Mesenchymal stem cell (in vitro differentiated cells and primary cell): ENCODE measurements at regions not wholly inside any gene's neighbourhood (a gene's known extent, or its start where the extent isn't known, plus 50 kb on each side); places are given as distances from the start of the nearest gene placed in this dataset.
A peak's percentile ranks its signal among the peaks of the same experiment; 100 is the strongest.

Experiments
- DNase-seq: peaks from one replicate; pipeline ENCODE4 v3.0.0-alpha.2; 2013
- H2AFZ ChIP-seq: one replicate; pipeline ENCODE4 v1.6.1; 2013; ENCODE audit warnings: low read depth, mild to moderate bottlenecking, control low read depth, inconsistent platforms, low read length, moderate library complexity
- H2AK5ac ChIP-seq: 2 replicates; pipeline ENCODE4 v1.6.1; 2013; ENCODE audit warnings: low read length, moderate library complexity, mild to moderate bottlenecking, inconsistent platforms; ENCODE audit not compliant: severe bottlenecking
- H2BK120ac ChIP-seq: one replicate; pipeline ENCODE4 v1.6.1; 2013; ENCODE audit warnings: low read depth, mild to moderate bottlenecking, inconsistent platforms, low read length, moderate library complexity
- H2BK12ac ChIP-seq, 2 experiments: one replicate each; pipeline ENCODE4 v1.6.1; 2013; ENCODE audit warnings: inconsistent platforms in 2 of 2, low read length in 2 of 2, mild to moderate bottlenecking in 2 of 2, moderate library complexity in 2 of 2, control low read depth in 1 of 2
- H2BK15ac ChIP-seq: one replicate; pipeline ENCODE4 v1.6.1; 2013; ENCODE audit warnings: mild to moderate bottlenecking, low read depth, inconsistent platforms; ENCODE audit not compliant: poor library complexity, severe bottlenecking
- H2BK5ac ChIP-seq: 2 replicates; pipeline ENCODE4 v1.6.1; 2013; ENCODE audit warnings: low read depth, mild to moderate bottlenecking, low read length, control low read depth, inconsistent platforms; ENCODE audit not compliant: poor library complexity, severe bottlenecking
- H3K14ac ChIP-seq, 2 experiments: one replicate each; pipeline ENCODE4 v1.6.1; 2013; ENCODE audit warnings: inconsistent platforms in 2 of 2, low read length in 2 of 2, control low read depth in 1 of 2, mild to moderate bottlenecking in 1 of 2, moderate library complexity in 1 of 2
- H3K18ac ChIP-seq, 2 experiments: one replicate each; pipeline ENCODE4 v1.6.1; 2013; ENCODE audit warnings: inconsistent platforms in 2 of 2, low read length in 2 of 2, control low read depth in 1 of 2, low read depth in 1 of 2, mild to moderate bottlenecking in 1 of 2
- H3K23ac ChIP-seq, 2 experiments: one replicate each; pipeline ENCODE4 v1.6.1; 2013; ENCODE audit warnings: inconsistent platforms in 2 of 2, low read length in 2 of 2, mild to moderate bottlenecking in 2 of 2, moderate library complexity in 2 of 2, control low read depth in 1 of 2
- H3K27ac ChIP-seq: 2 replicates; pipeline ENCODE4 v1.5.1; 2013; ENCODE audit warnings: mild to moderate bottlenecking, moderate library complexity, low read length, control low read depth, inconsistent platforms; ENCODE audit not compliant: poor library complexity, severe bottlenecking
- H3K27me3 ChIP-seq, 2 experiments: 2 replicates each; pipeline versions ENCODE4 v1.6.1 to v1.7.0; 2013; ENCODE audit warnings: low read length in 2 of 2, mild to moderate bottlenecking in 2 of 2, moderate library complexity in 2 of 2, control low read depth in 1 of 2, inconsistent platforms in 1 of 2; ENCODE audit not compliant: control insufficient read depth in 1 of 2, insufficient read depth in 1 of 2
- H3K36me3 ChIP-seq, 2 experiments: 2 replicates each; pipeline versions ENCODE4 v1.6.1 to v1.7.0; 2013; ENCODE audit warnings: low read length in 2 of 2, control low read depth in 1 of 2, inconsistent platforms in 1 of 2, low read depth in 1 of 2, mild to moderate bottlenecking in 1 of 2; ENCODE audit not compliant: insufficient read depth in 2 of 2, control insufficient read depth in 1 of 2
- H3K4ac ChIP-seq, 2 experiments: one replicate each; pipeline ENCODE4 v1.6.1; 2013; ENCODE audit warnings: inconsistent platforms in 2 of 2, low read length in 2 of 2, mild to moderate bottlenecking in 2 of 2, moderate library complexity in 2 of 2, control low read depth in 1 of 2, low read depth in 1 of 2
- H3K4me1 ChIP-seq: 2 replicates; pipeline ENCODE4 v1.6.1; 2013; ENCODE audit warnings: low read depth, low read length, control low read depth; ENCODE audit not compliant: control insufficient read depth, insufficient read depth
- H3K4me2 ChIP-seq: 2 replicates; pipeline ENCODE4 v1.6.1; 2013; ENCODE audit warnings: low read length, mild to moderate bottlenecking, inconsistent platforms; ENCODE audit not compliant: poor library complexity, severe bottlenecking
- H3K4me3 ChIP-seq, 2 experiments: 2 replicates each; pipeline versions ENCODE4 v1.5.1 to v1.7.0; 2013; ENCODE audit warnings: low read length in 2 of 2, mild to moderate bottlenecking in 2 of 2, control low read depth in 1 of 2, low read depth in 1 of 2; ENCODE audit not compliant: insufficient read depth in 1 of 2
- H3K79me1 ChIP-seq: replicated peaks from 2 replicates; pipeline ENCODE4 v1.6.1; 2013; ENCODE audit warnings: mild to moderate bottlenecking, control low read depth, low read length, inconsistent platforms; ENCODE audit not compliant: poor library complexity, severe bottlenecking
- H3K9ac ChIP-seq: 2 replicates; pipeline ENCODE4 v1.7.0; 2013; ENCODE audit warnings: mild to moderate bottlenecking, low read length, moderate library complexity
- H3K9me3 ChIP-seq: 2 replicates; pipeline ENCODE4 v1.7.0; 2013; ENCODE audit warnings: mild to moderate bottlenecking, low read length; ENCODE audit not compliant: control insufficient read depth
- H4K8ac ChIP-seq: one replicate; pipeline ENCODE4 v1.6.1; 2013; ENCODE audit warnings: inconsistent platforms, mild to moderate bottlenecking, low read length, moderate library complexity
- H4K91ac ChIP-seq: one replicate; pipeline ENCODE4 v1.6.1; 2013; ENCODE audit warnings: mild to moderate bottlenecking, low read length, inconsistent platforms
- WGBS: methylation state at CpG from one replicate; pipeline ENCODE4 v1.1.7; 2013; ENCODE audit warnings: mixed read lengths; 5-methylcytosine and 5-hydroxymethylcytosine counted together

DNA sequence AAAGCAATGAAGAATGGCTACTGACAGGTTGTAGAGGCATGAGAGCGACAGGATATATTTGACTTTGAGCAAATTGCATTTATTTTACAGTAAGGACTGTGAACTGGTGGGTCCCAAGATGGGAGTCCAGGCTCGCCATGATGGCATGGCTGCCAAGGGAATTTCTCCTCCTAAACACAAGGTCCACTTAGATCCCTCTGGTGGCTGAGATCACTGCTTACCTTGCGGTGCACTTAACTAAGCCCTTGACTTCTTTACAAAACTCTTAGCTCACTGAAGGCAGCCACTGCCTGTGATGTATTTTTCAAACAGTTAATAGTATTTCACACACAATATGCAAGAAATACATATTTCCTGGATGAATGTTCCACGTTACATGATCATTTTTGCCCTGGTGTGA lies 50.3 kb upstream of the SORBS2 start:
- Histone ChIP-seq H4K8ac (no peak overlapping the region), H3K4me3 (no peak overlapping the region), H2AFZ (no peak overlapping the region), H3K4me2 (no peak overlapping the region), H3K23ac (no peak overlapping the region), H3K36me3 (no peaks in the 10 kb centered on the region), H2BK5ac (no peak overlapping the region), H2BK12ac (no peak overlapping the region), H3K4me1 (no peaks in the 10 kb centered on the region), H3K18ac (no peak overlapping the region), H3K9ac (no peak overlapping the region), H3K79me1 (no peaks in the 10 kb centered on the region), H3K27me3 (no peaks in the 10 kb centered on the region), H3K9me3 (no peaks in the 10 kb centered on the region), H4K91ac (no peak overlapping the region), H2BK15ac (no peak overlapping the region), H2AK5ac (no peak overlapping the region), H3K14ac (no peak overlapping the region), H3K27ac (no peak overlapping the region), H3K4ac (no peak overlapping the region), H2BK120ac (no peak overlapping the region)
- DNase-seq: no peak
- WGBS: 80% methylated on average over 3 of the region's 4 CpGs

DNA sequence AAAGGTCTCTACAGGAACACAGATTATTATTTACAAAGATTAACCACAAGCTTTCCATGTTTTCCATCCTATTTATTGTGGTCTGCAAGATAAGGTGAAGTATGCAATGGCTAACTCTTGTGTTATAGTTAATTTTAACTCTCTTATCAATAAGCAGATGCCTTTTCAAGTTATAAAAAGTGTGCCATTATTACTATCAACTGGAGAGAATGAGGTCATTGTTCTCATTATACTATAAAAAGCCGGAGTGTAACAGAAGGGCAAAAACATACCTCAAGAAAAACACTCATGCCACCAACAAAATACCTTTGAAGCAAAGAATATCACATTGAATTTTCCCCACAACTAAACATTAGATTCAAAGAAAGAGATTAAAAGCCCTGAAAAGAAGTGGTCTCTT lies 52.0 kb upstream of the SORBS2 start:
- Histone ChIP-seq H2AK5ac (no peak overlapping the region), H3K36me3 (no peaks in the 10 kb centered on the region), H3K9me3 (no peaks in the 10 kb centered on the region), H3K4me3 (no peak overlapping the region), H3K4me2 (no peak overlapping the region), H3K79me1 (no peaks in the 10 kb centered on the region), H2BK12ac (no peak overlapping the region), H3K4ac (no peak overlapping the region), H2BK120ac (no peak overlapping the region), H2BK5ac (no peak overlapping the region), H4K8ac (no peak overlapping the region), H3K23ac (no peak overlapping the region), H3K18ac (no peak overlapping the region), H3K14ac (no peak overlapping the region), H2BK15ac (no peak overlapping the region), H3K4me1 (no peaks in the 10 kb centered on the region), H3K9ac (no peak overlapping the region), H4K91ac (no peak overlapping the region), H3K27me3 (no peaks in the 10 kb centered on the region), H2AFZ (no peak overlapping the region), H3K27ac (no peak overlapping the region)
- 100% methylated on average over 1 of the region's 1 CpG for WGBS
- DNase-seq: no peak

DNA sequence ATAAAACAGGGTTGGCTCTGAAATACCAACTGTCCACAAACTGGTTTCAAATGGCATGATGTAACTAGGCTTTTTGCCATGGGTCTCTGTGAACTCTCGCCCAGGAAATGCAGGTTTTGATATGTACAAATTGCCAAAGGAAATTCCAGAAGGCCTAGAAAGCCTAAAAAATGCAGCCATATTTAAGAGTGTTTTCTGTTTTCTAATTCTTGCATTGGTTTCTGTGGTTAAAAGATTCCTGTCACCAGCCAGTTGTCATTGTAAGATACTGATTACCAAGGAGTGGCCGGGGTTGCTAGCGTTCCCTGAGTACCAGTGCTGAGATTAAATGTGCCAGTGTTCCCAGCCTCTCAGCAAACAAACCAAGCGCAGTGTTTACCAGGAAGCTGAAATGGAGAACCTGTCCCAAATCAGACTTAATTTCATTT lies 53.9 kb upstream of the SORBS2 start:
- no peak overlapping the region for H4K8ac ChIP-seq
- no peak overlapping the region for H2BK15ac ChIP-seq
- H2BK5ac ChIP-seq: no peak overlapping the region
- no peaks in the 10 kb centered on the region for H3K4me1 ChIP-seq
- no peak overlapping the region for H3K4ac ChIP-seq
- no peak overlapping the region for H2BK120ac ChIP-seq
- no peaks in the 10 kb centered on the region for H3K79me1 ChIP-seq
- H3K4me3 ChIP-seq: no peak overlapping the region
- no peak overlapping the region for H3K27ac ChIP-seq
- H2AFZ ChIP-seq: no peak overlapping the region
- H3K9me3 ChIP-seq: no peaks in the 10 kb centered on the region
- no peak for DNase-seq
- H3K4me2 ChIP-seq: no peak overlapping the region
- no peak overlapping the region for H2AK5ac ChIP-seq
- no peak overlapping the region for H3K18ac ChIP-seq
- WGBS: 82% methylated on average over 4 of the region's 4 CpGs
- no peak overlapping the region for H3K23ac ChIP-seq
- H3K14ac ChIP-seq: no peak overlapping the region
- no peak overlapping the region for H3K9ac ChIP-seq
- no peaks in the 10 kb centered on the region for H3K36me3 ChIP-seq
- H4K91ac ChIP-seq: no peak overlapping the region
- no peaks in the 10 kb centered on the region for H3K27me3 ChIP-seq
- H2BK12ac ChIP-seq: no peak overlapping the region

DNA sequence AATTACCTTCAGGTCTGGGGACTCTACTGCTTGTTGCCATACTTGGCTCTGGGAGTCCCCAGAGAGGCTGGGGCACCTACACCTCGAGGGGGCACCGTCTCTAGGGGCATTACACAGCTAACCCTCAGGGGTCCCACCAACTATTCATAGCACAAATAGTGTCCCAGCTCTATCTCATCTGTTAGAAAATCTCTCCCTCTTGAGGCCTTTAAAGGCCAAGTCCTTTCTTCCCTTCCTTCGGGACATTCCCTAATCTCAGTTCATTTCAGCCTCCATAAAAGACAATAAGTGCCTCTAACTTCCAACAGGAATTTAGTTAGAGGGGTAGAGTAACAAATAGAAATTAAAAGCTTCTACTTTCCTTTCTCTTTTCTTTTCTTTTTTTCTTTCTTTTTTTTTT lies 55.8 kb upstream of the SORBS2 start:
- Histone ChIP-seq H3K9ac (no peak overlapping the region), H4K8ac (no peak overlapping the region), H2AFZ (no peak overlapping the region), H3K18ac (peak overlapping the region in 1 of 2 experiments; percentile 0), H2BK5ac (no peak overlapping the region), H4K91ac (no peak overlapping the region), H3K4ac (no peak overlapping the region), H3K27me3 (no peaks in the 10 kb centered on the region), H3K79me1 (no peaks in the 10 kb centered on the region), H3K4me1 (no peaks in the 10 kb centered on the region), H2BK120ac (no peak overlapping the region), H2BK15ac (no peak overlapping the region), H3K27ac (no peak overlapping the region), H2AK5ac (no peak overlapping the region), H3K14ac (no peak overlapping the region), H3K9me3 (no peaks in the 10 kb centered on the region), H3K23ac (no peak overlapping the region), H3K4me2 (no peak overlapping the region), H3K36me3 (no peaks in the 10 kb centered on the region), H3K4me3 (no peak overlapping the region), H2BK12ac (peak overlapping the region in 1 of 2 experiments; percentile 72)
- 87% methylated on average over 3 of the region's 3 CpGs for WGBS
- no peak for DNase-seq
